NCI-H1092 (cell line): ENCODE measurements at regions not wholly inside any gene's neighbourhood (a gene's known extent, or its start where the extent isn't known, plus 50 kb on each side); places are given as distances from the start of the nearest gene placed in this dataset.
"Not testable (repeated sequence)": the region's sequence is repeated elsewhere in the genome, so short reads cannot be mapped to it uniquely, and the experiment has no call there.

Experiments
- DNase-seq: peaks from one replicate; lab custom pipeline; 2025; lab: John Stamatoyannopoulos, UW

DNA sequence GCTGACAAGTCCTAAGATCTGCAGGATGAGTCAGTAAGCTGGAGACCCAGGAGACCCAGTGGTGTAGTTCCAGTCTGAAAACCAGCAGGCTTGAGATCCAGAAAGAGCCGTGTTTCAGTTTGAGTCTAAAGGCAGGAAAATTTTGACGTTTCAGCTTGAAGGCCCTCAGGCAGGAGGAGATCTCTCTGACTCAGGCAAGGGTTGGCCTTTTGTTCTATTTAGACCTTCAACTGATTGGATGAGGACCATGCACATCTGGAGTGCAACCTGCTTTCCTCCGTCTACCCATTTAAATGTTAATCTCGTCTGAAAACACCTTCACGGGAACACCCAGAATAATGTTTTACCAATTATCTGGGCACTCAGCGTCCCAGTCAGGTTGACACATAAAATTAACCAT, 69.5 kb downstream of the NPIPA7 start:
- not testable (repeated sequence) for DNase-seq

DNA sequence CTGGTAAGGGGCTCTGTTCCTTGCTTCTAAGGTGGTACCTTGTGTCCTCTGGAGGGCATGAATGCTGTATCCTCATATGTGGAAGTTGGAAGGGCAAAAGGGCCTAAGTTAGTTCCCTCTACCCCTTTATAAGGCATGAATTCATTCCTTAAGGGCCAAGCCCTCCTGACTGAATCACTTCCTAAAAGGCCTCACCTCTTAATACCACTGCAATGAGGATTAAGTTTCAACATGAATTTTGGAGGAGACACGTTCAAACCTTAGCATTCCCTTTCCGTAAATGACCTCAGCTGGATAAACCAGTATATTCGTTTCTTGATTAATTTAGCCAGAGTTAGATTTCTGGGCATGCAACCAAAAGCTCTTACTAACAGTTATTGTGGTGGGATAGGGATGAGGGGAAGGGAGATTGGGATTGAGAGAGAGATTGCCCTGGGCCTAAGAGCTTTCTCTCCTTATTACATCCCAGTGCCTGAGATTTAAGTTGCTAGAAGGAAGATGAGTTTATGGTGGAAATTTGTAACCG, 70.8 kb downstream of the NPIPA7 start:
- DNase-seq = not testable (repeated sequence)

GRCh38 chr16:16451721-16452410, 72.9 kb downstream of the NPIPA7 start:
- DNase-seq = not testable (repeated sequence)

DNA sequence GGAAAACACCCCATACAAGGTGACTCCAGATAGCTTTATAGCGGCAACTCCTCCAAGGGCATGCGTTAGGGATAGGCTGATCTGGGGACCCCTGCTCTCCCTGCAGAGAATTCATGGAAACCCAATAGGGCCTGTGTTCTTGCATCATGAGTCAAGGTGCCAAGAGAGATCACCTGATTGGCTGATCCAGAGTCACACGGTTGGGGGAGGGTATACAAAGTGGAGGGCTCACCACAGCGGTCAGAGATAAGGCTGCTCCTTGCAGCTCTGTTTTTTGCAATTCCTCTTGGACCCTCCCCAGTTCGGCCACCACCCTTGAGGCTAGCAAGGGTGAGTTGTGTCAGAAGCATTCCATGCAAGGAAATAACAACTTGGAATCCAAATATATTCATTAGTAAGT, 79.6 kb downstream of the NPIPA7 start:
- not testable (repeated sequence) for DNase-seq

- DNase-seq = not testable (repeated sequence)
Measured at GRCh38 chr16:16463792-16464191, 84.9 kb downstream of the NPIPA7 start.

DNA sequence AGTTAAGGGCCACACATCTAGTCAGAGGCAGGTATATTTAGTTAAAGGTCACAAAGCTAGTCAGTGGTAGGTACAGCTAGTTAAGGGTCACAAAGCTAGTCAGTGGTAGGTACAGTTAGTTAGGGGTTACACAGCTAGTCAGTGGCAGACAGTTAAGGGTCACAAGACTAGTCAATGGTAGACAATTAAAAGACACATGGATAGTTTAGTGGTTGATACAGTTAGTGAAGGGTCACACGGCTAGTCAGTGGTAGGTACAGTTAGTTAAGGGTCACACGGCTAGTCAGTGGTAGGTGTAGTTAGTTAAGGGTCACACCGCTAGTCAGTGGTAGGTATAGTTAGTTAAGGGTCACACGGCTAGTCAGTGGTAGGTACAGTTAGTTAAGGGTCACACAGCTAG, 110.0 kb downstream of the NPIPA7 start:
- not testable (repeated sequence) for DNase-seq

- not testable (repeated sequence) for DNase-seq
Measured at GRCh38 chr16:16489466-16489865, 110.5 kb downstream of the NPIPA7 start.

GRCh38 chr16:16494114-16494513, 115.2 kb downstream of the NPIPA7 start:
- not testable (repeated sequence) for DNase-seq

- DNase-seq = not testable (repeated sequence)
Measured at GRCh38 chr16:16494998-16495397, 116.1 kb downstream of the NPIPA7 start.

GRCh38 chr16:16499875-16500274, 120.9 kb downstream of the NPIPA7 start:
- DNase-seq = not testable (repeated sequence)

GRCh38 chr16:16507041-16507440, 128.1 kb downstream of the NPIPA7 start:
- DNase-seq = not testable (repeated sequence)

DNA sequence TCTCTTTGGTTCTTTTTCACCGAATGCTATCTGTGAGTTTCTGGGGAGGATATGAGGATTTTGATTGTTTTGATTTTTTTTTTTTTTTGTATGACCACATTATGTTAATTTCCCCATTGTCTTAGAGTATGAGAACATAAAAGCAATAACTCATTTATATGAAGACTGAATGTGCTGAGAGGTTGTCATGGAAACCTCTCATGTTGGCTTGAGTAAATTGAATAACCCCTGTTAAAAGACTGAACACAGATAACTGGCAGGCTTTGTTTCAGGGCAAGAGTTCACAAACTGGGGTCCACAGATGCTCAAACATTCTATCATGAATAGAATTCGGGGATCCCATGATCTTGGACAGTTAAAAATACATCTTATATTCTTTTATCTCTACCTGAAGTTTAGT, 129.4 kb downstream of the NPIPA7 start:
- not testable (repeated sequence) for DNase-seq

DNA sequence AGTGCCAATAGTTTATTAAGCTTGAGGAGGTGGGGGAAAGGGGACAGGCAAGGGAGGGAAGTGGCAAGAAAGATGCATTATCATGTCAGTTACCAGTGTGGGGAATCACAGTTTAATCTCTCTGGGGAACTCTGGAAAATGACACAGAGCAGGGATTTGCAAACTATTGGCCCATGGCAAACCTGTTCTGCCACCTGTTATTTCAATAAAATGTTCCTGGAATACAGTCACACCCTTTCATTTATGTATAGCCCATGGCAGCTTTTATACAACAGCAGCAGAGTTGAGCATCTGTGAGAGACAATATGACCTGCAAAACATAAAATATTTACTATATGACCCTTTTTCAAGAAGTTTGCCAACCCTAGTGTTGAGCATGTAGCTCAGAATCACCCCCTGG, 140.5 kb downstream of the NPIPA7 start:
- not testable (repeated sequence) for DNase-seq

DNA sequence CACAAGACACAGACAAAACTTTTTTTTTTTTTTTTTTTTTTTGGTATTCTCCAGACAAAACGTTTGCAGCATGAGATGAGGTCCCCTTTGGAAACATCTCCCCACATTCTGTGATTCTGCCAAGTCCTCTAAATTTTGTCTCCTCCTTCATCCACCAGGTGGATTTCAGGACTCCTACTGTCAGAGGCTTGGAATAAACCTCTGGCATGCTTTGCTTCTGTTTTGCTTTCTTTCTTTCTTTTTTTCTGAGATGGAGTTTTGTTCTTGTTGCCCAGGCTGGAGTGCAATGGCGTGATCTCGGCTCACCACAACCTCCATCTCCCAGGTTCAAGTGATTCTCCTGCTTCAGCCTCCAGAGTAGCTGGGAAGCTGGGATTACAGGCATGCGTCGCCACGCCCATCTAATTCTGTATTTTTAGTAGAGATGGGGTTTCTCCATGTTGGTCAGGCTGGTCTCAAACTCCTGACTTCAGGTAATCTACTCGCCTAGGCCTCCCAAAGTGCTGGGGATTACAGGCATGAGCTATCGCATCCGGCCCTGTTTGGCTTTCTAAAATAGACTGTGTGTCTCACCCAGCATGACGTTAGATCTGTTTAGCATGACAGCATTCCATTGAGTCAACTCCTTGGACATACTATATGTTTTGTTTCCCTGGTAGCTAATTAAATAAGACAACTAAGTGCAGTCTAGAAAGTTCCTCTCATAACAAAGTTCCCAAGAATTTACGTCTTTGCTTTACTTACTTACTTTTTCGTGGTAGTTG, 142.5 kb downstream of the NPIPA7 start:
- DNase-seq = not testable (repeated sequence)

GRCh38 chr16:16526998-16527397, 148.1 kb downstream of the NPIPA7 start:
- DNase-seq = not testable (repeated sequence)

DNA sequence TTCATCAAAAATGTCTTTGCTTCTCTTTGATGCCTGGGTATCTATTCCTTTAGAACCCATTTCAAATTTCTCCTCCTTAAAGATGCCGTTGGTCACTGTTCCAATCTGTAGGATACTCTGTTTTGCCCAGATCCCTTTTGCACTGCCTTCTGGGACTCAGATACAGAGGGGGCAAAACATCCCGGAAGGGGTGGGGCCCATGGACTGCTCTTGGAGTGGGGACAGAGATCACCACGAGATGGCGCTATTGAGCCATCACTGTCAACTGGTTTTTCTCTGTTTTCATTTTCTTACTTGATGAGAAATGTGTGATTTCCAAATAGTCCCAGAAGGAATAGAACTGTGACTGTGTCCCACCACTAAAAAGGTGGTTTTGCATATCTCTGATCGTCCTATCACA, 151.8 kb downstream of the NPIPA7 start:
- DNase-seq = not testable (repeated sequence)

DNA sequence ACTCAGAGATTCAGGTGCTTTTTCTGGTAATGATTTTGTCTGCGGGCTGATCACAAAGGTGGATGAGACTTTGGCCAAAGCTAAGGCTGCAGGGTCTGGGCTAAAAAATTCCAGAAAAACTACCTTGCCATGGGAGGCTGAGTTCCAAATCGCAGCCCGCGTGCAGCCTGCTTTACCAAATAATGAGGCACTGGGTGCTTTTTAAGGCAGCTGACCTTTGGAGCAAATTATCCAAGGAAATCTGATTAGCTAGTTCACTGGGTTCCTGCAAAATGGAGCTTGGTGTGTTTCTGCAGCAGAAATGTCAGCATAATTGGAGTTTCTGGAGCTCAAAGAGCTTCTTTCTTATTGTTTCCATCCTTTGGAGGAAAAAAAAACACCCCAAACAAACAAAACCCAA, 156.6 kb downstream of the NPIPA7 start:
- not testable (repeated sequence) for DNase-seq

DNA sequence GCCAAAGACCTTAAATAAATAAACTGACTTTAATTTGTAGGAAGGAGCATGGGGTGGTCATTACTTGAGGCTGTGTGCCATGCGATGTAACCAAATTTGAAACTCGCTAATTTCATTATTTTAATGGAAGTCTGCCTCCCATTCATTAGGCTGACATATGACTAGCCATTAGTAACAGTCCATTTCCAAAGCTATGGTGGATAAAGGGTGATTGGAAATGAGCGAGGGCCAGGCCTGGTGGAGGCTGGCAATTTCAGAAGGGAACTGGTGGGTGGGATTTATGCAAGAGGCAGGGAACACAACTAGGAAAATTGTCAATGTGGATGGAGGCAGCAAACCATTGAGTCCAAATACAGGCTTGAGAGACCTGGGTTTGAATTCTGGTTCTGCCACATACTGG, 157.2 kb downstream of the NPIPA7 start:
- DNase-seq = not testable (repeated sequence)

GRCh38 chr16:16549710-16550109, 170.8 kb downstream of the NPIPA7 start:
- DNase-seq = not testable (repeated sequence)

GRCh38 chr16:16550824-16551223, 171.9 kb downstream of the NPIPA7 start:
- not testable (repeated sequence) for DNase-seq

GRCh38 chr16:16552819-16553340, 173.9 kb downstream of the NPIPA7 start:
- not testable (repeated sequence) for DNase-seq

DNA sequence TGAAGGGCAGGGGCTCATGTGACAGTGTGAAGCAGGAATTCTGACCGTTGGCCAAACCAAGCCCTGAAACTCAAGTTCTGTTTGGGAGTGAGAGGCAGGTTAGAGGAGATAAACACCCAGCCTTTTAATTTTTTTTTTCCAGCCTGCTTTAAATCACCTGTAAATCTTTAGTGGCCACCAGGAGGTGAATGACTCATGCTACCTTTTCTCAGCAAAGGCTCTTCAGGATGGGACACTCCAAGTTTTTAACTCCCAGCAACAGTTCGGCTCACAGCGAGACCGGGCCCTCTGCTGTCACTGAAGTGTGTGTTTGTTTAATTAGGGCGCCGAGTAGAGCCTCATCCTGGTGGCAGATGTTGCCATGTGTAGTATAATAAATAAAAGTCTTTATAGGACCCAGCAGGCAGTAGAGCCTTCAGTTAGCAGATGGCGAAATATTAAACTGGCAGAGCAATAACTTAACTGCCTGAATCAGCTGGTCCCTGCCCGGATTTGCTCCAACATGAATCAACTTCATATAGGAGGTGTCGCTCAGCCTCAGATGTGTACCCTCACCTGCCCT, 180.3 kb downstream of the NPIPA7 start:
- not testable (repeated sequence) for DNase-seq
